Stimulated activated naive CD8-positive, alpha-beta T cell treated with anti-CD3 and anti-CD28 coated beads, Interleukin-15, Interleukin-2, amounts not matched to agents 100 U/mL and 50 U/mL, for 24 hours (primary cell): ENCODE measurements at regions not wholly inside any gene's neighbourhood (a gene's known extent, or its start where the extent isn't known, plus 50 kb on each side); places are given as distances from the start of the nearest gene placed in this dataset.

Experiments
- ATAC-seq: fragments of 150-1000 bp; cut with Tn5 transposase; one replicate; pipeline ENCODE4 v1.10.0; 2021
- DNase-seq: peaks from one replicate; pipeline ENCODE4 v3.0.0; 2021

DNA sequence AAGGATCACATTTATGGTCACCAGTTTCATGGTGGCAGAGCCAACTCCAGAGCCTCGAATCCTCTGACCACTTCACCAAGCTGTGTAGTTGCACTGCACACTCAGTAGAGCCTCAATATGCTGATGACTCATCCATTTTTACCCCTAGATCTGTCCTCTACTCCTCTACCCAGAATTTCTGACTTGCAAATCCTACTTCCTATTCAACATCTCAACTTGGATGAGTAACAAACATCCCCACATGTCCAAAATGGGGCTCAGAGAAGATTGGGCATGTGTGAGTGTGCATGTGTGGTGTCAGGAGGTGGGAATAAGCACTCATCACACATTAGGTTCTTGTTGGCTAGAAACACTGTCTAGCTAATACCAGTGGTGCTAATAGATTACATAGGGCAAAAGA is 57.8 kb upstream of the IGFBP2 start:
- DNase-seq (no peak), ATAC-seq (no peak)

DNA sequence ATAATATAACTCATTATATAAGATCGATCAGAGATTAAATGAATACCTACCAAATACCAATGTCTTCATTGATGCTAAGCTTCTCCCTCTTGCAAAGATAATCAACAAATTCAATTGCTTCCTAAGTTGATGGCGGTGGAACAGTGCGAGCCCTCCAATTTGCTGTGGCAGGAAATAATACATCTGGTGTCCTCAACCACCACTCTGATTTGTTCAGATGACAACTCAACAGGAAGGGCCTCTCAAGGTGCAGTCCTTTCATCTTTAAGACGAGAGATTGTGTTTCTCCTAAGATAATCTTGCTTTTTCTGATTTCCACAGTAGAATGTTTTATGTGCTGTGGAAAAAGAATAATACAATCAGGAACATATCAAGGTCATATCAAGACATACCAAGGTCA is 56.6 kb upstream of the IGFBP2 start:
- ATAC-seq (no peak), DNase-seq (no peak)

- DNase-seq (no peak), ATAC-seq (no peak)
These were observed 54.9 kb upstream of the IGFBP2 start for GRCh38 chr2:216578325-216578724.

- ATAC-seq, result no peak
- DNase-seq, result no peak
These were observed 50.1 kb upstream of the IGFBP2 start for GRCh38 chr2:216583147-216583546.
